ENCODE measurements at regions not wholly inside any gene's neighbourhood (a gene's known extent, or its start where the extent isn't known, plus 50 kb on each side); places are given as distances from the start of the nearest gene placed in this dataset.
"Not testable (repeated sequence)": the region's sequence is repeated elsewhere in the genome, so short reads cannot be mapped to it uniquely, and the experiment has no call there.

- no peak for DNase-seq
Observed at GRCh38 chr2:123723706-123724105, 301.4 kb upstream of the CNTNAP5 start.

- DNase-seq, result no peak
Observed at GRCh38 chr2:123732563-123732962, 292.5 kb upstream of the CNTNAP5 start.

GRCh38 chr2:123737371-123737770 is 287.7 kb upstream of the CNTNAP5 start:
- no peak for DNase-seq

GRCh38 chr2:123738643-123739042 is 286.4 kb upstream of the CNTNAP5 start:
- DNase-seq, result no peak

GRCh38 chr2:123746006-123746405 is 279.1 kb upstream of the CNTNAP5 start:
- DNase-seq, result no peak

GRCh38 chr2:123747326-123747725 is 277.8 kb upstream of the CNTNAP5 start:
- DNase-seq, result no peak

GRCh38 chr2:123762221-123762620 is 262.9 kb upstream of the CNTNAP5 start:
- DNase-seq, result no peak

GRCh38 chr2:123768233-123768632 is 256.9 kb upstream of the CNTNAP5 start:
- DNase-seq, result no peak

GRCh38 chr2:123769001-123769400 is 256.1 kb upstream of the CNTNAP5 start:
- DNase-seq, result no peak

GRCh38 chr2:123770996-123771720 is 253.9 kb upstream of the CNTNAP5 start:
- no peak for DNase-seq

- no peak for DNase-seq
Observed at GRCh38 chr2:123771928-123772632, 253.0 kb upstream of the CNTNAP5 start.

GRCh38 chr2:123777116-123777515 is 248.0 kb upstream of the CNTNAP5 start:
- no peak for DNase-seq

GRCh38 chr2:123783164-123783563 is 241.9 kb upstream of the CNTNAP5 start:
- no peak for DNase-seq

GRCh38 chr2:123785332-123785731 is 239.8 kb upstream of the CNTNAP5 start:
- DNase-seq, result no peak

- DNase-seq, result no peak
Observed at GRCh38 chr2:123791207-123791606, 233.9 kb upstream of the CNTNAP5 start.

GRCh38 chr2:123791684-123792083 is 233.4 kb upstream of the CNTNAP5 start:
- peak; percentile 30 to 71 for DNase-seq

- DNase-seq, result not testable (repeated sequence)
Observed at GRCh38 chr2:123804126-123804525, 221.0 kb upstream of the CNTNAP5 start.

- DNase-seq, result not testable (repeated sequence)
Observed at GRCh38 chr2:123805746-123806145, 219.3 kb upstream of the CNTNAP5 start.

- DNase-seq, result no peak
Observed at GRCh38 chr2:123808243-123808642, 216.8 kb upstream of the CNTNAP5 start.

- DNase-seq, result no peak
Observed at GRCh38 chr2:123811846-123812245, 213.2 kb upstream of the CNTNAP5 start.

GRCh38 chr2:123816203-123816602 is 208.9 kb upstream of the CNTNAP5 start:
- DNase-seq, result no peak

GRCh38 chr2:123816928-123817327 is 208.2 kb upstream of the CNTNAP5 start:
- no peak for DNase-seq

- DNase-seq, result no peak
Observed at GRCh38 chr2:123826729-123827271, 198.3 kb upstream of the CNTNAP5 start.

- DNase-seq, result no peak
Observed at GRCh38 chr2:123839326-123839725, 185.8 kb upstream of the CNTNAP5 start.
